ENCODE measurements at regions not wholly inside any gene's neighbourhood (a gene's known extent, or its start where the extent isn't known, plus 50 kb on each side); places are given as distances from the start of the nearest gene placed in this dataset.

GRCh38 chr20:10939331-10939941, 265.6 kb upstream of the JAG1 start:
- TF ChIP-seq POLR2A (IDR thresholded peaks at IDR 0.05) (no peak), CTCF (IDR thresholded peaks at IDR 0.05) (no peak)

Measured in uterus (tissue), 2 donors.